Adrenal gland (tissue), 9 donors: ENCODE measurements at regions not wholly inside any gene's neighbourhood (a gene's known extent, or its start where the extent isn't known, plus 50 kb on each side); places are given as distances from the start of the nearest gene placed in this dataset.

ENCODE experiments used
- DNase-seq, 7 donors: peaks; one replicate each; pipeline ENCODE4 v3.0.0-alpha.2; 2019 to 2020
- H3K27ac ChIP-seq, 5 donors: fragments of 200-600 bp; sonication (generic) in 4 of 5; 1 replicate in 3 of 5; 2 replicates in 2 of 5; pipeline versions ENCODE4 v1.5.1 to v1.8.0; 2016 to 2020; ENCODE audit warnings: mild to moderate bottlenecking in 1 of 5
- H3K27me3 ChIP-seq: fragments of 200-600 bp; 2 replicates; pipeline ENCODE4 v1.8.0; 2021
- H3K36me3 ChIP-seq, 2 donors: fragments of 200-600 bp; replicated peaks in 1 of 2; 1 replicate in 1 of 2; 2 replicates in 1 of 2; pipeline versions ENCODE4 v1.5.1 to v1.8.0; 2018 to 2022
- H3K4me1 ChIP-seq, 2 donors: fragments of 200-600 bp; replicated peaks in 1 of 2; 1 replicate in 1 of 2; 2 replicates in 1 of 2; pipeline versions ENCODE4 v1.5.1 to v1.8.0; 2018 to 2021
- H3K4me3 ChIP-seq, 4 donors: fragments of 200-600 bp; sonication (generic) in 3 of 4; one replicate each; pipeline ENCODE4 v1.5.1; 2016 to 2018
- H3K9me3 ChIP-seq, 3 donors: fragments of 200-600 bp; sonication (generic) in 1 of 3; replicated peaks in 1 of 3; 1 replicate in 2 of 3; 2 replicates in 1 of 3; pipeline versions ENCODE4 v1.5.1 to v1.8.0; 2016 to 2021
- POLR2A ChIP-seq, 2 donors: fragments of 450-650 bp; IDR thresholded peaks; one replicate each; pipeline ENCODE4 v1.6.1; 2017; ENCODE audit warnings: antibody characterized with exemption in 2 of 2, mild to moderate bottlenecking in 2 of 2, moderate library complexity in 1 of 2
- WGBS, 4 donors: extraction: QIAGEN DNeasy Blood & Tissue Kit in 2 of 4; methylation state at CpG; one replicate each; pipeline versions ENCODE4 v1.1.5 to v1.1.7; 2013 to 2017; 5-methylcytosine and 5-hydroxymethylcytosine counted together
- intact Hi-C, 2 donors: fragments of 100-400 bp; cut with DNase I; formaldehyde crosslinking; loops; one replicate each; pipeline versions ENCODE4 v1.14.1 to v1.15.0; 2022 to 2023
- TF ChIP-seq, protein P1 (sequence below), 6 experiments: fragments of 450-650 bp in 4 of 6; fragments of 200-600 bp in 2 of 6; sonication (generic) in 1 of 6; IDR thresholded peaks; 1 replicate in 5 of 6; 2 replicates in 1 of 6; pipeline versions ENCODE4 v1.5.1 to v1.8.0; 2016 to 2021; ENCODE audit warnings: antibody characterized with exemption in 6 of 6, mild to moderate bottlenecking in 2 of 6, moderate library complexity in 1 of 6
- donor health status: healthy with polysubstance abuse.
- donor health status: Bipolar disorder and iron deficiency.
- donor health status: DM: yes; HTN: yes; CAD: no.
- donor health status: DM: no; HTN: no; CAD: no.
- donor health status: DM: no; HTN: no; CAD: no.

DNA sequence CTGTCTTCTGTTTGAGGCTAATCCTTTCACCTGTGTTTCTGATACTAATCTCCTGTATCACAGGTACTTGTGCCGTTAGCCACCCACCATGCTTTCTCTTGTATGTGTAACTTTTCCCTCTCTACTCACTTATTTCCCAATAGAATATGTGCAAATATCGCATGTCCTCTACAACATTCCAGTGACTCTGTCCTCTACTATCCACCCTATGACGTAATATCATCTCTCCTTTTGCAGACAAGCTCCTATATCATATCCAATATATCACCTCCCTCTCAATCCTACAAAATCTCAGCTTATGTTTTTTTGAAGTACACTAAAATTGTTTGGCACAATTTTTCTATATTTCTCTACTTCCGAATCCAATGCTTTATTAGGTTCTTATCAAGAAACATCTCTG is 232.6 kb upstream of the LRFN5 start:
- H3K4me1 ChIP-seq, result no peaks in the 10 kb centered on the region
- no peak for TF ChIP-seq POLR2A (IDR thresholded peaks at IDR 0.05)
- TF ChIP-seq, protein P1, sequence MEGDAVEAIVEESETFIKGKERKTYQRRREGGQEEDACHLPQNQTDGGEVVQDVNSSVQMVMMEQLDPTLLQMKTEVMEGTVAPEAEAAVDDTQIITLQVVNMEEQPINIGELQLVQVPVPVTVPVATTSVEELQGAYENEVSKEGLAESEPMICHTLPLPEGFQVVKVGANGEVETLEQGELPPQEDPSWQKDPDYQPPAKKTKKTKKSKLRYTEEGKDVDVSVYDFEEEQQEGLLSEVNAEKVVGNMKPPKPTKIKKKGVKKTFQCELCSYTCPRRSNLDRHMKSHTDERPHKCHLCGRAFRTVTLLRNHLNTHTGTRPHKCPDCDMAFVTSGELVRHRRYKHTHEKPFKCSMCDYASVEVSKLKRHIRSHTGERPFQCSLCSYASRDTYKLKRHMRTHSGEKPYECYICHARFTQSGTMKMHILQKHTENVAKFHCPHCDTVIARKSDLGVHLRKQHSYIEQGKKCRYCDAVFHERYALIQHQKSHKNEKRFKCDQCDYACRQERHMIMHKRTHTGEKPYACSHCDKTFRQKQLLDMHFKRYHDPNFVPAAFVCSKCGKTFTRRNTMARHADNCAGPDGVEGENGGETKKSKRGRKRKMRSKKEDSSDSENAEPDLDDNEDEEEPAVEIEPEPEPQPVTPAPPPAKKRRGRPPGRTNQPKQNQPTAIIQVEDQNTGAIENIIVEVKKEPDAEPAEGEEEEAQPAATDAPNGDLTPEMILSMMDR (IDR thresholded peaks at IDR 0.05), result no peak
- no peak overlapping the region for H3K4me3 ChIP-seq
- H3K27me3 ChIP-seq, result no peaks in the 10 kb centered on the region
- intact Hi-C loops, result no loop called here
- H3K27ac ChIP-seq, result no peak overlapping the region
- DNase-seq, result no peak
- H3K9me3 ChIP-seq, result no peaks in the 10 kb centered on the region
- WGBS, 4 donors, result 81 to 85% (median 83%) methylated on average over 4 of the region's 4 CpGs
- no peaks in the 10 kb centered on the region for H3K36me3 ChIP-seq

DNA sequence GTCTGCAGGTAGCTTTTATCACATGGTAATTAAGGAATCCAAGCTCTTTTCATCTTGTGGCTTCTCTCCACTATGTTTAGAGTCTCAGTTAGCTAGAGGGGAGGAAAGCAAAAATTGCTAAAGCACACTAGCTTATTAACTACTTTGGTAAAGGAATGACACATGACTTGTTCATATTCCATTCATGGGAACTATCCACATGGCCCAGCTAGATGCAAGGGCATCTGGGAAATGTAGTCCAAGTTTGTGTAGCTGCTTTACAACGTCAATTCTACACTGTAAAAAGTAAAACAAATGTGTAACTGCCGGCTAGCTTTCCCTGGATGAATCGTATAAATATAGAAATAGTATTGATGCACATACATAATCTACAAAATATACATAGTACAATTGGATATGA is 244.5 kb upstream of the LRFN5 start:
- WGBS, 4 donors, result 53 to 67% (median 61%) methylated on average over 3 of the region's 3 CpGs
- intact Hi-C loops, result no loop called here
- TF ChIP-seq, protein P1 (IDR thresholded peaks at IDR 0.05), result no peak
- no peak for TF ChIP-seq POLR2A (IDR thresholded peaks at IDR 0.05)

DNA sequence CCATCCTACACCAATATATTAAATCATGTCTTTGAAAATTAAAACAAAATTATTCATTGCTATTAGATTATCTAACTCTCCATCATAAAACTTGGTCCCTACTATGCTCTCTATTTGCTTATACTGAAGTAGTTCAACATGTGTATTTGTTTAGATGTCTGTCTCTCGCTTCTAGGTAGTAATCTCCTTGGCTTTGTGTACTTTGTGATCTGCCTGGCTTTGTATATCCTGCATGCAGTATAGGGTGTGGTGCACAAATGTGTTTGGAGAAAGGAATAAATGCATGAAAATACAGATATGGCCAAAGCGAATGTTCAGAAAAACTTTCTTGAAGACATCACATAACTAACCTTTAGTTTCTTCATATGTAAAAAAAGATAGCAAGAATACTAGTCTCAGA is 246.6 kb upstream of the LRFN5 start:
- Histone ChIP-seq H3K27ac (no peak overlapping the region), H3K4me3 (no peak overlapping the region), H3K9me3 (no peaks in the 10 kb centered on the region), H3K4me1 (no peaks in the 10 kb centered on the region), H3K36me3 (no peaks in the 10 kb centered on the region), H3K27me3 (no peaks in the 10 kb centered on the region)
- DNase-seq, result no peak
- WGBS, 4 donors, result 76 to 92% (median 85%) methylated on average over 2 of the region's 2 CpGs
- TF ChIP-seq, protein P1 (IDR thresholded peaks at IDR 0.05), result no peak
- TF ChIP-seq POLR2A (IDR thresholded peaks at IDR 0.05), result no peak
- intact Hi-C loops, result no loop called here

More for the DNA sequence above, 244.5 kb upstream of the LRFN5 start:
- no peaks in the 10 kb centered on the region for H3K27me3 ChIP-seq
- H3K4me3 ChIP-seq, result no peak overlapping the region
- H3K4me1 ChIP-seq, result no peaks in the 10 kb centered on the region
- H3K9me3 ChIP-seq, result no peaks in the 10 kb centered on the region
- DNase-seq, result no peak
- H3K36me3 ChIP-seq, result no peaks in the 10 kb centered on the region
- H3K27ac ChIP-seq, result no peak overlapping the region

DNA sequence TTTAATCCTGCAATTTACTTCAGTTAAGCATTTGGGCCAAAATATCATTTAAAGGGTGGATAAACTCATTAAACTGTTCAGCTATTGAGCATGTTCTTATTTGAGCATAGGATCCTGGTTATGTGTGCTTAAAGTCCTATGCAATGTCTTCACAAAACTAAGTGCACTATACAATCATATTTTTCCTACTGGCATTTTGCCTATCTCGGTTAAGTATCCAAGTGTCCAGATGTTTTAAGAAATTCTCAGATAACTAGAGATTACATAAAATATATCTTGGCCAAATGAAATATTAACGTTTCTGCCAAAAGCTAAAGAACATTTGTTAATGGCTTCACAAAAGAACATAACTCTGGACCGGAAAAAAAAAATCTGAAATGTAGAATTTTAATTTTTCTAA is 250.8 kb upstream of the LRFN5 start:
- DNase-seq, result no peak
- no peaks in the 10 kb centered on the region for H3K9me3 ChIP-seq
- no peak overlapping the region for H3K27ac ChIP-seq
- no peaks in the 10 kb centered on the region for H3K4me1 ChIP-seq
- WGBS, 4 donors, result 15 to 65% (median 43%) methylated on average over 3 of the region's 3 CpGs
- TF ChIP-seq, protein P1 (IDR thresholded peaks at IDR 0.05), result no peak
- TF ChIP-seq POLR2A (IDR thresholded peaks at IDR 0.05), result no peak
- intact Hi-C loops, result no loop called here
- no peak overlapping the region for H3K4me3 ChIP-seq
- H3K36me3 ChIP-seq, result no peaks in the 10 kb centered on the region
- H3K27me3 ChIP-seq, result no peaks in the 10 kb centered on the region
